Lung (tissue), 11 donors: ENCODE measurements at regions not wholly inside any gene's neighbourhood (a gene's known extent, or its start where the extent isn't known, plus 50 kb on each side); places are given as distances from the start of the nearest gene placed in this dataset.

Source experiments
- ATAC-seq: fragments of 200-7000 bp; cut with Tn5 transposase; one replicate; pipeline ENCODE4 v1.9.1; 2020; ENCODE audit warnings: moderate number of reproducible peaks; ENCODE audit not compliant: insufficient read depth, low FRiP score
- DNase-seq, 3 donors: peaks; one replicate each; pipeline ENCODE4 v3.0.0-alpha.2; 2013 to 2017
- H3K27ac ChIP-seq, 2 donors: one replicate each; pipeline ENCODE4 v1.5.1; 2013; ENCODE audit warnings: mild to moderate bottlenecking in 2 of 2, moderate library complexity in 2 of 2, control low read depth in 1 of 2, inconsistent platforms in 1 of 2, low read depth in 1 of 2, low read length in 1 of 2
- H3K27me3 ChIP-seq, 3 donors: one replicate each; pipeline ENCODE4 v1.5.1; 2013; ENCODE audit warnings: low read length in 2 of 3; ENCODE audit not compliant: control insufficient read depth in 3 of 3, insufficient read depth in 3 of 3
- H3K36me3 ChIP-seq, 4 donors: one replicate each; pipeline ENCODE4 v1.5.1; 2013; ENCODE audit warnings: low read length in 4 of 4, mild to moderate bottlenecking in 1 of 4, moderate library complexity in 1 of 4; ENCODE audit not compliant: control insufficient read depth in 4 of 4, insufficient read depth in 4 of 4
- H3K4me1 ChIP-seq, 5 donors: one replicate each; pipeline ENCODE4 v1.5.1; 2013; ENCODE audit warnings: low read length in 5 of 5, mild to moderate bottlenecking in 2 of 5, moderate library complexity in 1 of 5; ENCODE audit not compliant: control insufficient read depth in 5 of 5, insufficient read depth in 5 of 5
- H3K4me3 ChIP-seq: one replicate; pipeline ENCODE4 v1.5.1; 2013; ENCODE audit warnings: mild to moderate bottlenecking, control low read depth, moderate library complexity
- H3K9ac ChIP-seq, 2 donors: one replicate each; pipeline ENCODE4 v1.5.1; 2013; ENCODE audit warnings: low read length in 2 of 2, control low read depth in 1 of 2; ENCODE audit not compliant: insufficient read depth in 1 of 2
- H3K9me3 ChIP-seq, 4 donors: one replicate each; pipeline ENCODE4 v1.5.1; 2013; ENCODE audit warnings: low read length in 3 of 4, mild to moderate bottlenecking in 1 of 4, moderate library complexity in 1 of 4; ENCODE audit not compliant: control insufficient read depth in 4 of 4, insufficient read depth in 3 of 4
- WGBS, 2 donors: extraction: QIAGEN DNeasy Blood & Tissue Kit; methylation state at CpG; one replicate each; pipeline ENCODE4 v1.1.7; 2013; 5-methylcytosine and 5-hydroxymethylcytosine counted together
- TF ChIP-seq, protein P1 (sequence below): IDR thresholded peaks from 2 replicates; pipeline ENCODE4 v1.5.1; 2012; ENCODE audit warnings: mild to moderate bottlenecking; ENCODE audit errors: control extremely low read depth, extremely low read depth
- donor health status: control.
- donor health status: control.
- donor health status: Bipolar disorder and iron deficiency.
- donor health status: healthy.
- donor health status: DM: yes; HTN: yes; CAD: no.

DNA sequence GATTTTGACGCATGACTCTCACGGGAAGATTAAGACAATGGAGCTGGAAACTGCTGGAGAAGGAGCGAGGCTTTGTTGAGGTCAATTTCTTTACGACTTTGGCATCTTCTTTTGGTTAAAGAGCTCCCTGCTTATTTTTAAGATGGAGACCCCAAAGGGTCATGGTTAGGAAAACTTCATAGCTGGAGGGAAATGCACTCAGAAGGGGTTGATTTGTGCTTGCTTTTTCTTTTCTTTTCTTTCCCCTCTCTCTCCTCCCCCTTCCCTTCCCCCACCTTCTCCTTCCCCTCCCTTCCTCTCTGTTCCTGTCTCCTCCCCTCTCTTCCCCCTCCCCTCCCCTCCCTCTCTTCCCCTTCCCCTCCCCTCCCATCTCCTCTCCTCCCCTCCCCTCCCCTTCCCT is 79.0 kb downstream of the TNP1 start:
- Histone ChIP-seq H3K9ac (no peak overlapping the region), H3K4me3 (no peak overlapping the region), H3K27ac (no peak overlapping the region), H3K27me3 (no peaks in the 10 kb centered on the region), H3K9me3 (peaks cover 0 to 1% (median 0%) of the 10 kb centered on the region in 4 donors), H3K36me3 (no peaks in the 10 kb centered on the region), H3K4me1 (no peaks in the 10 kb centered on the region)
- DNase-seq (no peak), ATAC-seq (no peak)
- TF ChIP-seq, protein P1, sequence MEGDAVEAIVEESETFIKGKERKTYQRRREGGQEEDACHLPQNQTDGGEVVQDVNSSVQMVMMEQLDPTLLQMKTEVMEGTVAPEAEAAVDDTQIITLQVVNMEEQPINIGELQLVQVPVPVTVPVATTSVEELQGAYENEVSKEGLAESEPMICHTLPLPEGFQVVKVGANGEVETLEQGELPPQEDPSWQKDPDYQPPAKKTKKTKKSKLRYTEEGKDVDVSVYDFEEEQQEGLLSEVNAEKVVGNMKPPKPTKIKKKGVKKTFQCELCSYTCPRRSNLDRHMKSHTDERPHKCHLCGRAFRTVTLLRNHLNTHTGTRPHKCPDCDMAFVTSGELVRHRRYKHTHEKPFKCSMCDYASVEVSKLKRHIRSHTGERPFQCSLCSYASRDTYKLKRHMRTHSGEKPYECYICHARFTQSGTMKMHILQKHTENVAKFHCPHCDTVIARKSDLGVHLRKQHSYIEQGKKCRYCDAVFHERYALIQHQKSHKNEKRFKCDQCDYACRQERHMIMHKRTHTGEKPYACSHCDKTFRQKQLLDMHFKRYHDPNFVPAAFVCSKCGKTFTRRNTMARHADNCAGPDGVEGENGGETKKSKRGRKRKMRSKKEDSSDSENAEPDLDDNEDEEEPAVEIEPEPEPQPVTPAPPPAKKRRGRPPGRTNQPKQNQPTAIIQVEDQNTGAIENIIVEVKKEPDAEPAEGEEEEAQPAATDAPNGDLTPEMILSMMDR = no peak
- 93 to 95% methylated on average over 4 of the region's 4 CpGs for WGBS, 2 donors

DNA sequence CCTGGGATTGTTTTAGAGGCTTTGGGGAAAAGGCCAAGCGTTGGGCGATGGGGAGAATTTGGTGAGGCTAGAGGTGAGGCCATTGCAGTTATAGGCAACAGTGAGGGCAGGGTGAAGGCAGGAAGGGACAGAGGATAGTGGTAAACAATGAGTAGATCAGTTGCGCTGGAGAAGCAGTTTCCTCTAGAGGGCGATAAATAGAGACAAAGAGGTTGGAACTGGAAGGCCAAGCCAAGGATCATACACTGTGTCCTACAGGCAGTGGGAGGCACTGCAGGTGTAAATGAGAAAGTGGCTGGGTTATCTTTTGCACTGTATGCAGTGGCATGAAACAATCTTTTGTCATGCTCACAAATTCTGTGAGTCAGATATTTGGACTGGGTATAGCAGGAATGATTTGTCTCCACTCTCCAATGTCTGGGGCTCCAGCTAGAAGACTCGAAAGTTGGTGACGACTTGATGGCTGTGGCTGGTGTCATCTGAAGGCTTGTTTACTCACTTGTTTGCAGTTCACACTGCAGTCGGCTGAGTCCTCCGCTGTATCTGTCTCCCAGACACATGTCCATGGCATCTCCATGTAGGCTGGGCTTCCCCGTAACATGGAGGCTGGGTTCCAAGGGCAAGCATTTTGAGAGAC is 82.1 kb downstream of the TNP1 start:
- 88 to 89% methylated on average over 9 of the region's 9 CpGs for WGBS, 2 donors
- H3K27ac ChIP-seq = no peak overlapping the region
- DNase-seq (no peak), ATAC-seq (no peak)
- H3K36me3 ChIP-seq = no peaks in the 10 kb centered on the region
- no peak overlapping the region for H3K4me3 ChIP-seq
- TF ChIP-seq, protein P1 = peak; percentile 32
- H3K4me1 ChIP-seq = peaks cover 0 to 4% (median 0%) of the 10 kb centered on the region in 5 donors
- H3K9ac ChIP-seq = no peak overlapping the region
- H3K27me3 ChIP-seq = no peaks in the 10 kb centered on the region
- H3K9me3 ChIP-seq = peaks cover 0 to 1% (median 0%) of the 10 kb centered on the region in 4 donors

DNA sequence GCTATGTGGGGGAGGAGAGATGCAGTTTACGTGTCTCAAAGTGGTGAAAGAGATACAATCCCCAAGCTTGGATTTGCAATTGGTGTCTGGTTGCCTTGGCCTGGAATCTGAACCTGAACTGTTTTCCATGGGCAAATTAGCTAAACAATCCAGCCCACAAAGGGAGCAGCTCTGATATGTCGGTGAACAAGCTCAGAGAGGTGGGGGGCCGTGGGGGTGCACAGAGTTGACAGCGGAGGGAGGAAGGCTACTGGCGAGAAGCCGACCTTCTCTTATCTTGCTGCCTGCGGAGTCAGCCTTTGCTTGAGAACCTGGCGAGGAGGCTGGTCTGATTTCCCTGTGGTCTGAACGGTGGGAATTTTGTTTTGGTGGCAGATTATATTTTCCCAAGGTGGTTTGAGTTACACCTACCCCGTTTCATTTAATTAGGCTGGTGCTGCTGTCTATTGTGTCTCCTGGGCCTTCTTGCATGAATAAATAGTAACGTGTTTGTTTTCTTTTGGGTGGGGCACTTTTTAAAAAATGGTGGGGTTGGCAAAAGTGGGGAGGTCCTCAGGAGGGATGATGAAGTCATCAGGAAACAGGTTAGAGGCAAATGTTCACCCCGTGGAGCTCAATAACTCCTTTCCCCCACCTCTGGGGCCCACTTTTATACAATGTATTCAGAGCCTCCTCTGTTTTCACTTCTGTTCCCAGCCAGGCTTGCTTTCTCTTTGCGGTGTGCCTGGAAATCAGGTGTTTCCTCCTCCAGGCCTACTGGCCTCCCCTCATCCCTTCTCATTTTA is 80.9 kb upstream of the IGFBP5 start:
- ATAC-seq (no peak), DNase-seq (no peak)
- TF ChIP-seq, protein P1 = no peak

More for the DNA sequence above, 80.9 kb upstream of the IGFBP5 start:
- H3K9me3 ChIP-seq = peaks cover 0 to 1% (median 0%) of the 10 kb centered on the region in 4 donors
- no peak overlapping the region for H3K4me3 ChIP-seq
- H3K4me1 ChIP-seq = peaks cover 0 to 4% (median 0%) of the 10 kb centered on the region in 5 donors
- no peaks in the 10 kb centered on the region for H3K27me3 ChIP-seq
- no peaks in the 10 kb centered on the region for H3K36me3 ChIP-seq
- no peak overlapping the region for H3K27ac ChIP-seq
- H3K9ac ChIP-seq = no peak overlapping the region
- WGBS, 2 donors = 67 to 76% methylated on average over 13 of the region's 13 CpGs
